ENCODE measurements at regions not wholly inside any gene's neighbourhood (a gene's known extent, or its start where the extent isn't known, plus 50 kb on each side); places are given as distances from the start of the nearest gene placed in this dataset.
"Not testable (repeated sequence)": the region's sequence is repeated elsewhere in the genome, so short reads cannot be mapped to it uniquely, and the experiment has no call there.

DNA sequence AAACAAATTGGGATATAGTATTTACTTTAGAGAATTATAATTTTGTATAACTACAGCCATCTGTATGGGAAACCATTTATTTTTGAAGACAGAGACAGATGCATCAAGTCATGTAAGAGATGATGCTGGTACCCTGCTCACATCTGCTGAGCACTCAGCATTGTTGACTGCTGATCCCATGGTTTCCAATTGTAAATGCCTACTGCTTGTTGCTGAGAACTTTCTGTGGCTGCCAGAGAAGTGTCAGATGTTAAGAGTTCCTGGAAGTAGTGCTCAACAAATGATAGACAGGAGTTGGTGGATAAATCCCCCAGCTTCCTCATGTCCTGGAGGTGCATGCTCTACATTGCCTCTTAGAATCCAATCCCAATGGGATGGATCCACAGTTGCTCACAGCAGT is 167.1 kb downstream of the OXSM start:
- no peak for DNase-seq

DNA sequence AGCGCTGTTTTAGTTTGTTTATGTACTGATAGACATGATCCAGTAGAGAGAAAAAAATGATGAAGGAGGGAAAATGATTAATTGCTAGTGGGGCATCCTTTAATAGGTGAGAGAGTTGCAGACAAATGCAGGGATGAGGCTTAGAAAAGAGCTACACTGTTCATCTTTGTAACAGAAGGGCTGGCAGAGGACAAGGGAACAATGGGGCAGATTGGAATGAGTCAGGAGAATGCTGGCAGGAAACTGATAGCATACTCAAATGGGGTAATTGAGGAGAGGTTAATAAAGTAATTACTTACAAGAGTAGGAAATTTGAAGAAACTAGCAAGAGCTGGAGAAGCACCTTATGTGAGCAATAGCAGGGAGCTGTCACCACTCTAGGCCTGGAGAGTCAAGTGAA is 170.9 kb downstream of the OXSM start:
- DNase-seq, result no peak

DNA sequence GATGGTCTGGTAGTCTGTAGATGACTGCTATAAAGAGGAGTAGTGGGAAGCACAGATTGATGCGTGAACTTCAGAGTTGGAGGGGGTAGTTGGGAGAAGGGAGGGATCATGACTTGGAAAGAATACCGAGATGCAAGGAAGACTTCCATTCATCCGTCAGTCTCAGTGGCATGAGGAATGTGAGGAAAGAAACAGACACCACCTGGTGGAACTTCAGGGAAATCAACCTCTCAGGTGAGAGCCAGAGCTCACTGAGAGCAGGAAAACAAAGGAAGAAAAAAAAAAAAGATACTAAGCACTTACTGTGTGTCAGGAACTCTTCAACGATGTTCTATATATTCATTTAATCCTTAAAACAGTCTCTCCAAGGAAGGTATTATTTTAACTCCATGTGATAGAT is 172.4 kb downstream of the OXSM start:
- DNase-seq, result no peak

DNA sequence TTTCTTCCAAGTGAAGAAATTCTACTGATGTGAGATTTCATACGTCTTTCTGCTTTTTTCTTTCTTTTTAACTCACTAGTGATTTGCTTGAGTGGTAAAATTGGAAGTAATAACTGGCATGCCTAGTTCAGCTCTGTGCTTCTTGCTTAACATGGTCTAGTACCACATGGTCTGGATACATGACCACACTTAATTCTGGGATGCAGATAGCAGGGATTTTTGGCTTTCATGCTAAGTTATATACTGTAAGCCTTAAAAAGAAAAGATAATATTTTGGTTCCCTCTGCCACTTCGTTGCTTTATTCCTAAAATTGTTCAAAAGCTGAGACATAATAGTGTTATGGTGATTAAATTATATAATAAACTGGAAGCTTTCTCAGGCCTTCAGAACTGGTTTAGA is 174.3 kb downstream of the OXSM start:
- DNase-seq, result no peak

DNA sequence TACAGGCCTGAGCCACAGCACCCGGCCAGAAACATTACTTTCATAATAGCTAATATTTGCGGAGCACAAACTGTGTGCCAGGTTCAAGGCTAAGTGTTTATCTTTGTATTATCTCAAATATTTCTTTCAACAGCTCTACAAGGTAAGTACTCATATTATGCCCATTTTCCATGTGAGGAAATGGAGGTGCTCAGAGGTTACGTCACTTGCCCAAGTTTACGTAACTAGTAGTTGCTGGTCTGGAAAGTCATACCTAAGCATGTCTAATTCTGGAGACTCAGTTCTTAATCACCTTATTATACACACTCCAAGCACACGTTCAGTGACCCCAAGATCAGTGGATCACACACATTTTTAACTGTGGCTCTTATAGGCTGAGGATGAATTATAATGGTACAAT is 177.5 kb downstream of the OXSM start:
- no peak for DNase-seq

DNA sequence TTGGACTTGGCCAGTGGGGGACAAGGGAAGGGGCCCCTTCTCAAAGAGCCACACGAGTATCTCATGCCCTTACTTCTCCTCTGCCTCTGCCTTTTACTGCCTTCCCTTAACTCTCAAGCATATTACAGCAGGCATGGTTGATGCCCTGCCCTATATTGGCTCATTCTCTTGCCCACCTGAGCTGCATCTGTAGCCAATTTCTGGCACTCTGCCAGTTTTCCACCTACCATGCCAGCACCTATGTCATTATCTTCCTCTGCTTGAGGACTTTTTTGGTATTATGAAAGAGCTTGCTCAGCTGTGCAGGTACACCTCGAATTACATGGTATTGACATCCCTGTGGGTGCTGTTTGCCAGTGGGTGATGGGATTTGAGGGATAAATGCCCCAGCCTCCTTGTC is 181.8 kb downstream of the OXSM start:
- DNase-seq, result no peak

DNA sequence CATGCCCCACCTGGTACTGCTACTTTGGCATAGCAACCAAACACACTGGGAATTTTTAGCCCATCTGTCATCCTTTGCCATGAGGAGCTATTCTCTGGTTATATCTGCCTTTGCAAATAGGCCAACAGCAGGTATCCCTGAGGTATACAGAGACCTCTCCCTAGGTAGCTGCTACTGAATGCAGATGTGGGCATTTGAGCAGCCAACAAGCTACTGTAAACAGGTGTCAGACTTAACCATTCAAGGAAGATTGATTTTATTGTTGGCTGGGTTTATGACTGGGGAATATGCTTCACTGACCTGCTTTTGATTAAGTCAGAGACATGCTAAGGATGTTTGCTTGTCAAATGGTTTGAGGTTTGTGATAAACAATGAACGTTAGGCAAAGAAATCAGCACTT is 183.2 kb downstream of the OXSM start:
- DNase-seq, result no peak

DNA sequence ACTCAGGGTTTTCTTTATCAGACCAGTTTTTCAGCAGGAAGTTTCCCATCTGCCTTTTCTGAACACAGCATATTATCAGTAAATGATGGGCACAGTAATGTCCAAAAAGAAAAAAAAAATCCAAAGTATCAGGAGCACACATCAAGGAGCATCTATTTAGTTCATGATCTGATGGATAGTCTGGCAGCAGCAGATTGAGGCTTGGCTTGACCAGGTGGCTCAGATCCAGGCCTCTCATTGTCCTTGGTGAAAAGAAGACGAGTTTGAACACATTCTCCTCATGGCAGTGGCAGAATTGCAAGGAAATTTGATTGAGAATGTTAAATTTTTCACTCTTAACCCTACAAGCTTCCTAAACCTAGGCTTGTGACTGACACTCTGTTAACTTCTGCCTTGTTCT is 192.9 kb downstream of the OXSM start:
- no peak for DNase-seq

DNA sequence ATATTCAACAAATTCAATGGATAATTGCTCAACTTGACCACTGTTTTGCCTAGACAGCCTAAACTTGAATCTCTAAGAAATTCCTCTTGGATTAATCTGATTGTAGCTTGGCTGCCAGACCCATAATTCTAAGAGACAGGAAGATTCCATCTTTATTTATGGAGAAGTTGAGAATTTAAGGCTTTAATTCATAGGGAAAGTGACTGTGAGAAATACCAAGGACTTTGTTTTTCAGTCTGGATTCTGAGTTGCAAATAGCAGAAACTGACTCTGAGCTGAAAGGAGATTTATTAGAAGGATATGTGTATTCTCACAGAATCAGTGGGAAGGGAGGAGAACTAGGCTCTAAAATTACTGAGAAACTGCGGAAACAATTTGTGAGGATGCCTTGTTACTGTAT is 195.7 kb downstream of the OXSM start:
- DNase-seq, result no peak

DNA sequence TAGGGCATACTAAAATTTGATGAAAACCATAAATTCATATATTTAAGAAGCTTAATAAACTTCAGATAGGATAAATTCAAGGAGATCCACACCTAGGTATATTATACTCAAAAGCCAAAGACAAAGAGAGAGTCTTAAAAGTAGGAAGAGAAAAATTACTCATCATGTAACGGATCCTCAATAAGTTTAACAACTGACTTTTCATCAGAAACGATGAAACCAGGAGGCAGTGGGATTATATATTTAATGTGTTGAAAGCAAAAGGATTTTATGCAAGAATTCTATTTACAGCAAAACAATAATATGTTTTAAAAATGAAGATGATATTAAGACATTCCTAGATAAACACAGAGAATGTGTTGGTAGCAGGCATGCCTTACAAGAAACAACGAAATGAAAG is 202.7 kb downstream of the OXSM start:
- no peak for DNase-seq

DNA sequence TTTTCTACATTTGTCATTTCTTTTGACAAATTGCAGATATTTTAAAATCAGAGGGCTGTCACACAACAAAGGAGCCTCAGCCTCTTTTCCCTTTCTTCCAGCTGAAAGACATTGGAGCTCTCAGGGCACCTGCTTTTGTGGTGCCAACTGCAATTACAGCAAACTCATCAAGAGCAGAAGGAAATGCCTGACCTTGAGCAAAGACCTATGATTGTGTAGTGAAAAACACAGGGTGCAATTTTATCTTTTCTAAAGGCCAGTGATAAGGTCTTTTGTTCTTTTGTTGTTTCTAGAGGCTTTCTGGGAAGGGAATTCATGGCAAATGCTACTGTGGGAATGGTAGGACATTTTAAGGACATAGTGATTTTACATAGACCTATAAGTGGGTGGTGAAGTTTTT is 214.3 kb downstream of the OXSM start:
- DNase-seq, result no peak

DNA sequence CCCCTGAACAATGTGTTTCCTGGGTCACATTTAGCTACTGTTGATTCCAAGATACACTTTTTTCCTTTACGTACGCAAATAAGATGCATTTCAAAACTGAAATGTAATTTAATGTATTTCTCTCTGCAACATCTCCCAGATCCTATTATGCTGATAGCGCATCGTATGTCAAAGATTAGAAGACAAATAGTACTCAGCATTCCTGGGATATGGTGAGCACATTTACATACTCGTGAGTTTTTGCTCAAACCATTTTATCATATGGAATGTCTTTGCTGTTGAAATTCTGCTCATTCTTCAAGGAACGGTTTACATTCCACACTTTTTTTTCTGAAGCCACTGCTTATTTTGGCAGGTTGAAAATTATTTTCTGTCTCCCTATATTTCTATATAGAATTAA is 221.4 kb downstream of the OXSM start:
- DNase-seq, result no peak

DNA sequence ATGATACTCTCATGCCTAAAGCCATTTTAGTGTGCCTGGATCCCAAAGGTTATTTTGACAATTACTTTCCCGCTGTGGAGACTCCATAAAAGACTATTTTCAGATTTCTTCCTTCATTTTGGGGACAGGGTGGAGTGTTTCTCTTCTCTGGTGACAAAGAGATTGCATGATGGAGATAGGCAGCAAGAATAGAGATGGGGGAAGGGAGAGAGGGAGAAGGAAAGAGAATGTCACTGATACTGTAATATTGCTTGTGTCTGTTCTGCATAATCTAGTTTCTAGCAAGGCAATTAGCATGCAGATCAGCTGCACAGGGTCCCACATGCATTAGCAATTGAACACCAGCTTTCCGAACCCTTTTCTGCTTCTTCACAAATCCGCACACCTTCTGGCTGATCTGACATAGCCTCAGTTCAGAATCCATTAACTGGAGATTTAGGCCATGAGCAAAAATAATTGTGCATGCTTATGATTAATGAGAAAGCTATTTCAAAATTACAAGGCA is 222.4 kb downstream of the OXSM start:
- DNase-seq, result no peak

DNA sequence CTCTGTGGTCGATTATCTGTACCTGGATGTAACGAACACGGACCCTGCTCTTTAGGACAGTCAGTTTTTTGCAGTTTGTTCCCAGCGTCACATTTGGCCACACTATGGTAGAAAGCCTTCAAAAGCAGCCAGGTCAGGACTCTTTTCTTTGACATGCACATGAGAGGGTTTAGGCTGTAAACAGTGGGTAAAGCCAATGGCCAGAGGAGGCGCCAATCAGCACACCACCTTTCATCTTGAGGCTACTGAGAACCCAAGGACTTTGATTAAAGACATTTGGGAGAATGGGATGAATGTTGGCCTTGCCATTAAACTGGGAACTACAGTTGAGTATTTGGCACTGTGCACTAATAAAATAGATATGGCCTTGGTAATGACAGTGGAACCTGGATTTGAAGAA is 225.9 kb downstream of the OXSM start:
- DNase-seq, result no peak

DNA sequence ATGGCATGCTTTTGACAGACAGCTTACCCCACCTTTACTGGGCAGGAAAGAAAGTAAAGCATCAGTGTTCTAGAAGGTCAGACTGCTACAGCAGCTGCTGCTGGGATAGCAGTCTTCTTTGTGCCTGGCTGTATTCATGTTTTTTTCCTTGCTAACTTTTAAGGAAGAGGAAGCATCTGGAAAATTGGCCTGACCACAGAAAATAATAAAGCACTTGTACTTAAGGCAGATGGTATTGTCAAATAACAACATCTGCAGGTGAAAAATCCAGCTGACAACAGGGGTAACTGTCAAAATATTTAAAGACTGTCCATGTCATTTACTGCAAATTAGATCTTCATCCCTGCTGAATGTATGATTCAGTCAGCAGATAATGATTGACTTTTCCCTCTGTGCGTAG is 229.0 kb downstream of the OXSM start:
- DNase-seq, result no peak

DNA sequence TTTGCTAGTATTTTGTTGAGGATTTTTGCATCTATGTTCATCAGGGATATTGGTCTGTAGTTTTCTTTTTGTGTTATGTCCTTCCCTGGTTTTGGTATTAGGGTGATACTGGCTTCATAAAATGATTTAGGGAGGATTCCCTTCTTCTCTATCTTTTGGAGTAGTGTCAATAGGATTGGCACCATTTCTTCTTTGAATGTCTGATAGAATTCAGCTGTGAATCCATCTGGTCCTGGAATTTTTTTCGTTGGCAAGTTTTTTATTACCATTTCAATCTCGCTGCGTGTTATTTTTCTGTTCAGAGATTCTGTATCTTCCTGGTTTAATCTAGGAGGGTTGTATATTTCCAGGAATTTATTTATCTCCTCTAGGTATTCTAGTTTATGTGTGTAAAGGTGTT is 234.3 kb downstream of the OXSM start:
- DNase-seq, result not testable (repeated sequence)

DNA sequence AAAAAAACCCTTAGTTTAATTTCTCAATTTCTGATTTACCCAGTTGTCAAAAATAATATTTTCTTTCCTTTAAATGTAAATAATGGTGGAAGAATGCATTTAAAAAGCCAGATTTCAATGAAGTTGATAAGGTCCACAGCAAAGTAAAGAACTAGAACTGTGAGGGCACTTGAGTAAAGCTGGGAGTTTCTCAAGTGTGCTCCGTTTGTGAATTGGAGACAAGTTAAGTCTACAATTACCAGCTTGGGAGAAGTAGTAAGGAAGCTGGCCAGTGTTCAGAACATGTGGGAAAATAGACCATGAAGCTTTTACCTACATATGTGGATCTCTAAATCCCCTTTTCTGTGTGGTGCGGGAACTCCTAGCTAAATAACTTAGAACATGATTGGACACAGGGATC is 239.4 kb downstream of the OXSM start:
- DNase-seq, result no peak

DNA sequence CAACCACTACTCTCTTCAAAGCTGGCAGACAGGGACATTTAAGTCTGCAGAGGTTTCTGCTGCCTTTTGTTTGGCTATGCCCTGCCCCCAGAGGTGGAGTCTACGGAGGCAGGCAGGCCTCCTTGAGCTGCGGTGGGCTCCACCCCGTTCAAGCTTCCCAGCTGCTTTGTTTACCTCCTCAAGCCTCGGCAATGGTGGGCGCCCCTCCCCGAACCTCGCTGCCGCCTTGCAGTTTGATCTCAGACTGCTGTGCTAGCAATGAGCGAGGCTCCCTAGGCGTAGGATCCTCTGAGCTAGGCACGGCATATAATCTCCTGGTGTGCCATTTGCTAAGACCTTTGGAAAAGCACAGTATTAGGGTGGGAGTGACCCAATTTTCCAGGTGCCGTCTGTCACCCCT is 252.2 kb downstream of the OXSM start:
- not testable (repeated sequence) for DNase-seq

DNA sequence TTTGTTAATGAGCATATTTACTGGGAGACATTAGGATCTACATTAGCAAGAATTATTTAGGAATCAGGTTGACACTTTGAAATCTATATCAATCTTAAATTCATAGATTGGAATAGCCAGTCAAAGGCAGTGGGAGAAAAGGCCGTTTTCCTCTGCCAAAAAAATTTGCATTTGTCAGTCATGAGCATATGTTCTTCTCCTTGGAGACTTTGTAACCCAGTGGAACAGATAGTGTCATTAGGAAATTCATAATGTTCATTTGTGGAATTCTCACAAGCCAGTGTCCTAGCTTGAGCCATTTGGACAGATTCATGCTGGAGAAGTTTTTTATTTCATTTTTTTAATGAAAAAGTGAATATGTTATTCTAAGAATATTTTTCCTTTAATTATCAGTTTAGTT is 260.1 kb downstream of the OXSM start:
- no peak for DNase-seq

DNA sequence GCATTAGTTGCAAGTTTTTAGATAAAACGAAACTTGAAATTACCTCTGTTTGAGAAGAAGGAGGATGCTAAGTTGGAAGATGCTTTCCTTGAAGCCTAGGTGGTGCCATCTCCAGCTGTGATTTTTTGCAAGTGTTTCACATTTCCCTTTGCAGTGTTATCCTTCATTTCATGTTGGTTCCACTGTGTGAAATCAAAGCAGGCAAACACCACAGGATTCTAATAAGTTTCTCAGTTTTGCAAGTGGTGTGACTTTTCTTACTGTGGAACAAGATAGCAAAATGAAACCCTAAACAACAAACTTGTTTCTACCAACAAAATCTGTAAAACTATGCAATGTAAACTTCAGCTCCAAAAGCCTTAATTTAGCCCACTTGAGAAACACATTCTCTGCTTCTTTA is 260.9 kb downstream of the OXSM start:
- no peak for DNase-seq

DNA sequence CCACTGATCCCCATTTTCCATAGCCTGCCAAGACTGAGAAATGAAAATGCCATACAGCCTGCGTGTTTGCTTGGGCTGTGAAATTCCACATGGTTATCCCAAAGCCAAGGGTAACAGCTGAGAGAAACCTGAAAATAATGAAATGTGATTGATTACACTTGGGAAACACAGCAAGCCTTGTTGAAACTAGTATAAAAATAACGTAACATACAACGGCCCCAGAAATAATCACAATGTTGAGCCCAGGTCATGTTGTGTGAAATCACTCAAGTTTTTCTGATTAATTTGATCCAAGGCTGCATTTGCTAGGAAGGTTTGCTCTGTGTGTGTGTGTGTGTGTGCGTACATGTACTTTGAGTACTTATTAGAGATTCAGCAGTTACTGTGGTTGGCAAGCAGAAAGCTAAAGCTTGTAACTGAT is 269.0 kb downstream of the OXSM start:
- no peak for DNase-seq

DNA sequence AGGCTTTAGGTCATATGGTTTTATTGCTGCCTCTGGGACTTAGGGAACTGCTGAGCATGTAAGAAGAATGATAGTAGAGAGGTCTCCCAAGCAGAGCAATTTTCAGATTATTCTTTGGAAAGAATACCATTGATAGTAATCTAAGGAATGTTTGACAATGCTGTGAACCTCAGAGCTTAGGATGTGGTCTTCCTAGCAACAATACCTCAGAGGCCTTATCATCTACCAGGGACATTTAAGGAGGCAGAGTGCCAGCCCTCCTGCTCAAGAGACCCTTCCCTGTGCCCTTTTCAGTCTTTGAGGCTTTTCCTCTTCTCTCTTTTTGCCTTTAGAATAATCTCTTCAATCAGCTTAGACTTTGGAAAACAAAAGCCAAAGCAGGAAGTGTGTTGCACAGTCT is 272.1 kb downstream of the OXSM start:
- DNase-seq, result no peak

DNA sequence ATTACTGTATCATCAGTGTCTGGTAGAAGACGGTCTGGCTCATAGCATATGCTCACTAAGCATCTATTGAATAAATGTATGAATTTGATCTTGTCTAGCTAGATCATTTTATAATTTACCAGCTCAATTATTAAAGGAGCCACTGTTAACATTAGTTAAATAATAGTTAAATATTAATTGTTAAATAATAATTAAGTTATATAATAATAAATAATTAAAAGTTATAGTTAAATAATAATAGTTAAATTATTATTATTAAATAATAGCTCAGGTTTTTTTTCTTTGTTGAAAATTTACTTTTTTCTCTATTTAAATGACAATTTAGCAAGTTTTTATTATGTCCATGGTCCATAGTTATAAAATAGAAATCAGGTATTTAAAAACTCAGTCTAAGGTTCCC is 274.4 kb downstream of the OXSM start:
- no peak for DNase-seq

DNA sequence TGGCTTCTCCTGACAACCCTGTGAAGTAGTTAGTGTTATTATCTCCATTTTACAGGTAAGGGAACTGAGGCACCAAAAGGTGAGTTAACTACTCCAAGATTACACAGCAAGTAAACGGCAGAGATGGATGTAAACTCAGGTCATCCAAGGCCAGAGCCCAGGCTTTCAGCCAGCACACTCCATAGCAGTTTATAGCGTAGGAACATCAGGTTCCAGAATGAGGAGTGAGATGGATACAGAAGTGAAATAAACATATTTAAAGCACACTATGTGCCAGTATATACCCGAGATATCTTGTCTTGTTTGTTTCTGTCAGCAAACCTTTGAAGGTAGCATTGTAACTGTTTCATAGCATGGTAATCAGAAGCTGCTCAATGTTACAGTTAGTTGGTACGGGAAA is 279.0 kb downstream of the OXSM start:
- no peak for DNase-seq

DNA sequence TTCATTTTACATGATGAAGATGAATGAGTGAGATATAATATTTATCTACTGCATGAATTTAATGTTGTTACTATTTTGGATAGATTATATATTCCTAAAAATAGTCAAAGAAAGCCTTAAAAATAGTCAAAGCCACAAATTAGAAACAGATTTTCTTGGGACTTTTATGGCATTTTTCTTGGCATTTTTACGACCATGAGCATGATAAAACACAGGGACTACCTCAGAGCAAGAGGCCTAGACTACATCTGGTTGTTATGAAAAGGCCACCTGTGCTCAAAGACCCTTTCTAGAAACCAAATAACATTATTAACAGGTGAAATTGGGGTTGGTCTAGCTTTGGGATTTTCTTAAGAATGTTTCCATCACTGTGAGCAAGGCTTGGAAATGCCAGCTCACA is 281.0 kb downstream of the OXSM start:
- no peak for DNase-seq

DNA sequence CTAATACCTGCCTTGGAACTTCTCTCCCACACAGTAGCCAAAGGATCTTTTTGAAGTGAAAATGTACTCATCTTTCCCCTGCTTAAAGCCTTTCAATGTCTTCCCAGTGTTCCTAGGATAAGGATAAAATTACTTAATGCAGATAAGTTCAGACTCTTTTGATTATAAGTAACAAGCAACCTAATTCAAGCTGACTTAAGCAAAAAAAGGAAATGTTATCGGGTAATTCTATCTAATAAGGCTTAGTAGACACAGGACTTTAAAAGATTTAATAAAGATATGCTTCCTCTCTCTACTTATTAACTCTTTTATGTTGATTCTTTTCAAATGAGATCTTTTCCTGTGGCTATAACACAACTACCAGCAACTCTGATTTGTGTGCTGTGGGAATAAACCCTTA is 284.2 kb downstream of the OXSM start:
- DNase-seq, result no peak

All from stimulated activated CD4-positive, alpha-beta T cell treated with anti-CD3 and anti-CD28 coated beads, Interleukin-4, amount 100 ng/mL, for 1 hour (primary cell).